ENCODE measurements at regions not wholly inside any gene's neighbourhood (a gene's known extent, or its start where the extent isn't known, plus 50 kb on each side); places are given as distances from the start of the nearest gene placed in this dataset.

DNA sequence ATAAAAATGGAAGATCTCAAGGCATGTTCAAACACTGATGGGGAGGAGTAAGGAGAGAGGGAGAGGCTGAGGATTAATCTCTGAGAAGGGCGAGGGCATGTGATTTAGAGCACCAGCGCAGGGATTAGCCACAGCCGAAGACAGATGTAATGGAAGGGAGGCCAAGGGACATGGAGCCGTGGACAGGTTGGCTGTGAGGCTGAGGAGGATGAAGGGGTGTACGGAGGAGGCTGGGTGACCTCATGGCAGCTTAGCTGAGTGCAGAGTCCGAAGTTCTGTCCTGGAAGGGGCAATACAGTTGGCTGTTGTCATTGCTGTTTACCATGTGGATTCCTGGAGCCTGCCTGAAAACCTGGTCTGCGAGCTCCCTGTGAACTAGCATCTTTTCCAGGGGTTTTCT is 342.8 kb downstream of the RPS6KC1 start:
- Histone ChIP-seq H3K4me1 (ENCODE audit: control insufficient read depth, extremely low read depth, insufficient read depth, low read length) (no peaks in the 10 kb centered on the region), H3K27ac (ENCODE audit: control insufficient read depth, insufficient read depth, low read length) (no peak overlapping the region), H3K9ac (ENCODE audit: control insufficient read depth, extremely low read depth, insufficient read depth, low read length) (no peak overlapping the region), H3K4me2 (ENCODE audit: control insufficient read depth, extremely low read depth, insufficient read depth, low read depth, low read length) (no peak overlapping the region), H4K20me1 (ENCODE audit: control insufficient read depth, extremely low read depth, insufficient read depth, low read length) (no peaks in the 10 kb centered on the region), H3K9me3 (ENCODE audit: control insufficient read depth, low read depth, low read length) (no peaks in the 10 kb centered on the region), H3K9me1 (ENCODE audit: control insufficient read depth, extremely low read depth, insufficient read depth, low read length) (no peaks in the 10 kb centered on the region), H3K36me3 (ENCODE audit: control insufficient read depth in 2 of 2, extremely low read depth in 1 of 2, insufficient read depth in 2 of 2, low read length in 2 of 2) (no peaks in the 10 kb centered on the region), H2AFZ (ENCODE audit: control insufficient read depth, low read length) (no peak overlapping the region), H3K27me3 (ENCODE audit: control insufficient read depth, extremely low read depth, insufficient read depth, low read length) (no peaks in the 10 kb centered on the region), H3K4me3 (ENCODE audit: control insufficient read depth in 2 of 3, extremely low read depth in 1 of 3, insufficient read depth in 2 of 3, low read depth in 1 of 3, low read length in 3 of 3) (no peak overlapping the region), H3K79me2 (ENCODE audit: control insufficient read depth, insufficient read depth, low read length) (no peaks in the 10 kb centered on the region)
- no peak for FAIRE-seq
- no peak for DNase-seq (ENCODE audit: low read depth, low spot score)
- dilution Hi-C loops (cut with MboI; ENCODE audit: extremely low pct_ligation_motif_present, low sequenced_read_pairs), result no loop called here
- TF ChIP-seq EZH2 (IDR thresholded peaks at IDR 0.05; ENCODE audit: low read length), result no peak
- TF ChIP-seq CTCF (optimal IDR thresholded peaks at IDR 0.05 in 1 of 3, IDR thresholded peaks at IDR 0.05 in 1 of 3, conservative IDR thresholded peaks at IDR 0.05 in 1 of 3; ENCODE audit: extremely low read depth in 1 of 3, insufficient read depth in 2 of 3, low read length in 3 of 3), result no peak

DNA sequence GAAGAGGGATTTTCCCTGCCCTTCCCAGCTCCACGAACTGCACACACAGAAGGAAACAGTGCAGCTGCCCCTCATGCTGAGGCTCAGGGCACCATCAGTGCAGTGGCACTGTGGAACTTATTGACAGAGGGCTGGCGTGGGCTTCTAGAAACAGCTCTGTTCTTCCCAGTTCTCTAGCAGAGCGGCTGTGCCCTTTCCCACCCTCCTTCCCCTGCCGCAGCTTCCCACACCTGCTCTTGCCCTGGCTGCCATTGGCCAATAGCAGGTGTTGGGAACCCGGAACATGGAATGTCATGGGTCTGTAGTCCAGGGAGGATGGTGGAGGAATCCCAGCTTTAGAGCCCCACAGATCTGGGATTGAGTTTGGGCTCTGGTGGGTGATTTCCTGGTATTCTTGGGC is 343.8 kb downstream of the RPS6KC1 start:
- FAIRE-seq, result no peak
- Histone ChIP-seq H2AFZ (ENCODE audit: control insufficient read depth, low read length) (no peak overlapping the region), H3K27me3 (ENCODE audit: control insufficient read depth, extremely low read depth, insufficient read depth, low read length) (no peaks in the 10 kb centered on the region)

More for the DNA sequence above, 343.8 kb downstream of the RPS6KC1 start:
- H3K27ac ChIP-seq (ENCODE audit: control insufficient read depth, insufficient read depth, low read length), result no peak overlapping the region
- H3K36me3 ChIP-seq (ENCODE audit: control insufficient read depth in 2 of 2, extremely low read depth in 1 of 2, insufficient read depth in 2 of 2, low read length in 2 of 2), result no peaks in the 10 kb centered on the region
- no peaks in the 10 kb centered on the region for H3K79me2 ChIP-seq (ENCODE audit: control insufficient read depth, insufficient read depth, low read length)
- DNase-seq (ENCODE audit: low read depth, low spot score), result no peak
- H3K4me2 ChIP-seq (ENCODE audit: control insufficient read depth, extremely low read depth, insufficient read depth, low read depth, low read length), result no peak overlapping the region
- H3K9me1 ChIP-seq (ENCODE audit: control insufficient read depth, extremely low read depth, insufficient read depth, low read length), result no peaks in the 10 kb centered on the region
- no peaks in the 10 kb centered on the region for H3K9me3 ChIP-seq (ENCODE audit: control insufficient read depth, low read depth, low read length)
- H4K20me1 ChIP-seq (ENCODE audit: control insufficient read depth, extremely low read depth, insufficient read depth, low read length), result no peaks in the 10 kb centered on the region
- no peaks in the 10 kb centered on the region for H3K4me1 ChIP-seq (ENCODE audit: control insufficient read depth, extremely low read depth, insufficient read depth, low read length)
- dilution Hi-C loops (cut with MboI; ENCODE audit: extremely low pct_ligation_motif_present, low sequenced_read_pairs), result no loop called here
- H3K9ac ChIP-seq (ENCODE audit: control insufficient read depth, extremely low read depth, insufficient read depth, low read length), result no peak overlapping the region
- H3K4me3 ChIP-seq (ENCODE audit: control insufficient read depth in 2 of 3, extremely low read depth in 1 of 3, insufficient read depth in 2 of 3, low read depth in 1 of 3, low read length in 3 of 3), result no peak overlapping the region
- TF ChIP-seq EZH2 (IDR thresholded peaks at IDR 0.05; ENCODE audit: low read length), result no peak
- no peak for TF ChIP-seq CTCF (optimal IDR thresholded peaks at IDR 0.05 in 1 of 3, IDR thresholded peaks at IDR 0.05 in 1 of 3, conservative IDR thresholded peaks at IDR 0.05 in 1 of 3; ENCODE audit: extremely low read depth in 1 of 3, insufficient read depth in 2 of 3, low read length in 3 of 3)
